Endometrium (tissue), 2 donors: ENCODE measurements at regions not wholly inside any gene's neighbourhood (a gene's known extent, or its start where the extent isn't known, plus 50 kb on each side); places are given as distances from the start of the nearest gene placed in this dataset.

Experiments
- FAIRE-seq: peaks from 2 replicates; lab custom pipeline; 2012; peaks lifted over from hg19 to GRCh38; lab: Jason Lieb, UNC
- donor health status: control.
- donor health status: control.

- no peak for FAIRE-seq
Observed at GRCh38 chr11:121793291-121793690, 322.7 kb downstream of the BLID start.

- no peak for FAIRE-seq
Observed at GRCh38 chr11:121792185-121792584, 323.8 kb downstream of the BLID start.

GRCh38 chr11:121790430-121790829 lies 325.6 kb downstream of the BLID start:
- no peak for FAIRE-seq

GRCh38 chr11:121780971-121781370 lies 328.2 kb upstream of the SORL1-AS1 start:
- FAIRE-seq: no peak

GRCh38 chr11:121777056-121777455 lies 324.3 kb upstream of the SORL1-AS1 start:
- FAIRE-seq: no peak

GRCh38 chr11:121775276-121775675 lies 322.5 kb upstream of the SORL1-AS1 start:
- no peak for FAIRE-seq

GRCh38 chr11:121773076-121773475 lies 320.3 kb upstream of the SORL1-AS1 start:
- no peak for FAIRE-seq

- FAIRE-seq: no peak
Observed at GRCh38 chr11:121770939-121771595, 318.3 kb upstream of the SORL1-AS1 start.

- no peak for FAIRE-seq
Observed at GRCh38 chr11:121769191-121769590, 316.4 kb upstream of the SORL1-AS1 start.

- FAIRE-seq: no peak
Observed at GRCh38 chr11:121767433-121767832, 314.7 kb upstream of the SORL1-AS1 start.

- no peak for FAIRE-seq
Observed at GRCh38 chr11:121766991-121767390, 314.2 kb upstream of the SORL1-AS1 start.

- FAIRE-seq: no peak
Observed at GRCh38 chr11:121766166-121766565, 313.4 kb upstream of the SORL1-AS1 start.

GRCh38 chr11:121763526-121763925 lies 310.8 kb upstream of the SORL1-AS1 start:
- no peak for FAIRE-seq

- no peak for FAIRE-seq
Observed at GRCh38 chr11:121762820-121763219, 310.1 kb upstream of the SORL1-AS1 start.

- FAIRE-seq: no peak
Observed at GRCh38 chr11:121761186-121761585, 308.4 kb upstream of the SORL1-AS1 start.

- no peak for FAIRE-seq
Observed at GRCh38 chr11:121757480-121758125, 304.8 kb upstream of the SORL1-AS1 start.

GRCh38 chr11:121755906-121756305 lies 303.1 kb upstream of the SORL1-AS1 start:
- no peak for FAIRE-seq

- FAIRE-seq: no peak
Observed at GRCh38 chr11:121755191-121755590, 302.4 kb upstream of the SORL1-AS1 start.

- FAIRE-seq: peak; percentile 65
Observed at GRCh38 chr11:121754598-121754997, 301.8 kb upstream of the SORL1-AS1 start.

GRCh38 chr11:121749691-121750090 lies 296.9 kb upstream of the SORL1-AS1 start:
- FAIRE-seq: no peak

- FAIRE-seq: no peak
Observed at GRCh38 chr11:121748068-121748467, 295.3 kb upstream of the SORL1-AS1 start.

GRCh38 chr11:121743285-121743684 lies 290.5 kb upstream of the SORL1-AS1 start:
- FAIRE-seq: no peak

GRCh38 chr11:121741761-121742361 lies 289.1 kb upstream of the SORL1-AS1 start:
- FAIRE-seq: peak; percentile 81

- FAIRE-seq: peak; percentile 80
Observed at GRCh38 chr11:121741351-121741760, 288.6 kb upstream of the SORL1-AS1 start.
